NCI-H1694 (cell line): ENCODE measurements at regions not wholly inside any gene's neighbourhood (a gene's known extent, or its start where the extent isn't known, plus 50 kb on each side); places are given as distances from the start of the nearest gene placed in this dataset.

ENCODE experiments used
- DNase-seq: peaks from one replicate; lab custom pipeline; 2025; lab: John Stamatoyannopoulos, UW

GRCh38 chr3:6779140-6779539 is 81.8 kb upstream of the GRM7 start:
- DNase-seq = no peak

DNA sequence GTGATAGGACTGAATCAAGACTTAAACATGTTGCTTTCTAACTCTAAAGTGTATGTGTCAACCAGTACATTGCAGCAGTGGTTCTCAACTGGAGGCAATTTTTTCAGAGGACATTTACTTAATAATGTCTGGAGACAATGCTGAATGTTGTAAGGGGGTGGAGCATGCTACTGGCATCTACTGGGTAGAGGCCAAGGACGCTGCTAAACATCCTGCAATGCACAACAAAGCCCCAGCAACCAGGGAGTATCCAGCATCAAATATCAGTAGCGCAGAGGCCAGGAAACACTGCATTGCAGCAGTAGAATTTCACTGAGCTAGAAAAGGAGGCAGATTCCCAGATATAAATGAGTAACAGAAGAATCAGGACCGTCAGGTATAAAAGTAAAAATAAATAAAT is 79.8 kb upstream of the GRM7 start:
- DNase-seq = no peak

DNA sequence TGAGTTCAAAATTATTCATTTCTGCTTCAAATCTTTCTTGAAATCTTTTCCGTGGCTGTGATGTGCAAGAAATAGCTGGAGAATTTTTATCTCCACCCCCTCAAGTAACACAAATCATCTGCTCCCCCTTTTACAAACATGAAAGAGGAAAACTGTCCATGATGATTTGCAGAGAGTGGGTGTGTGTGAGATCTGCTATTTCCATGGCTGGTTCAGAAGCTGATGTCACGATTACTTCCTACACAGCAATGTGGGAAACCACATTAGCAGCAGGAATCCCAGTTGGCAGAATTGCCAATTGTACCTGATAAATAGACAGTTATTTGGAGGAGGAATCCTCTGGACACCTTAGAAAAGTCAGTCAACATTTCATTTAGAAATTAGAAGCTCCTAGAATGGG is 75.2 kb upstream of the GRM7 start:
- DNase-seq = no peak

GRCh38 chr3:6791161-6791560 is 69.8 kb upstream of the GRM7 start:
- peak; percentile 0 for DNase-seq

DNA sequence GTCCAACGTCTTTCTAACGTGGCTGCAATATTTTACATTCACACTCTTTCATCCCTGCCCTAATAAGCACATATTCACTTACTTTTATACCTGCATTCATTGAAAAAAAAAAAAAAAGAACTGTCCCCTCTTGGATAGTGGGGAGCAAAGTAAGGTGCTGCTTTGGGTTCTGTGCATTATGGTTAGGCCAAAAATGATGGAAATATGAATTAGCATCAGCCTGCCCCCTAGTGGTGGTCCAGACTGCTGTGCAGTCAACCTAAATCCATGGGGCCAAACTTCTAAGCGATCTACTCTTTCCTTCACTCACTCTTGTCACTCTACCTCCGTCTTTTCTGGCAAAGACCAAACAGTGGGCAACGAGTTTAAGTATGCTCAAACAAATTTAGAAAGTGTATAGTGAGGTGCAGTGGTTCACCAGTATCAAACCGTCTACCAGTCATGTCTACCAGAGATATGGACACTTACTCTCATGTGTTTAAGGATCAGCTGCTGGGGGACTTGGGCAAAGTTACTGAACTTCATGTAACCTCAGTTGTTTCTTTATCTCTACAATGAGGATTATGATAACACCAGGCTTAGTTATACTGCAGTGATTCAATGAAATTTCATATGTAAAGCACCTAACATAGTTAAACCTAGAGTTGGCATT is 61.5 kb upstream of the GRM7 start:
- peak; percentile 6 for DNase-seq

- no peak for DNase-seq
Observed at GRCh38 chr3:6803619-6804018, 57.3 kb upstream of the GRM7 start.

- no peak for DNase-seq
Observed at GRCh38 chr3:6805236-6805635, 55.7 kb upstream of the GRM7 start.

DNA sequence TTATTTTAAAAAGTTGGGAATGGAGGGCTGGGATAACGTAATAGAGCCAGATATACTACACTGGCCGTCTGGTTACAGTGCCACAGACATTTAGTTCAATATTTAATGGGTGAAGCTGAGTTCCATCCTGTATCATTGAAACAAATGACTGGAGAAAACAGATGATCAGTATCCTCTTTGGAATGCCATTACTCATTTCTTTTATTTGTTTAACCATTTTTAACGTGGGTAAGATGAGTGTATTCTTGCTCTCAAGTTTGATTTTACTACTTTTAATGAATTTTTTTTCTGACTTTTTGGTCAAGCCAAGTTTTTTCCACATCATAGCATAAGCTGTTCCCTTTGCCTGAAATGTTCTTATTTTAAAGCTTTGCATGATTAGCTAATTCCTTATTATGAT is 53.9 kb upstream of the GRM7 start:
- DNase-seq = no peak

GRCh38 chr3:6807967-6808588 is 52.8 kb upstream of the GRM7 start:
- no peak for DNase-seq

GRCh38 chr3:6809349-6809748 is 51.6 kb upstream of the GRM7 start:
- no peak for DNase-seq
